Superior temporal gyrus (tissue), 1 donor: ENCODE measurements at regions not wholly inside any gene's neighbourhood (a gene's known extent, or its start where the extent isn't known, plus 50 kb on each side); places are given as distances from the start of the nearest gene placed in this dataset.

Experiments used
- DNase-seq: peaks from one replicate; pipeline ENCODE4 v3.0.0-alpha.2; 2016; ENCODE audit errors: extremely low spot score

DNA sequence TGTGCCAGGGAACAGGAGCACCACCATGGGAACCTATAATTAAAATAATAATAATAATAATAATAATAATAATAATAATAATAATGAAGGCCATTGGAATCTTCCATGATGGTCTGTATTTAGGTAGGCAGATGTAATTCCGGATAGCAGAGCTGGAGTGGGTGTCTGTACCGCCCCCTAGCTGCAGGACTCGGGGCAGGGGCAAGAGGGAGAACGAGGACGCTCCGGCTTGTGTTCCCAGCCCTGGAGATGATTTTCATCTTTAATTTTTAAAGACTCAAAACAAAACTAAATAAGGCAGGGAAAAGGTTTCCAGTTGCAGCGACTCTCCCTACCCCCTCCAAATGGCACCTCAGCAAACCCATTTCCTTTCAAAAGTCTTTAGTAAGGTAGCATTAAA is 501.1 kb downstream of the VRK1 start:
- no peak for DNase-seq

GRCh38 chr14:97298736-97299135 is 501.6 kb downstream of the VRK1 start:
- no peak for DNase-seq

- DNase-seq, result no peak
Observed at GRCh38 chr14:97299661-97300060, 502.5 kb downstream of the VRK1 start.

- DNase-seq, result no peak
Observed at GRCh38 chr14:97301931-97302559, 504.9 kb downstream of the VRK1 start.

DNA sequence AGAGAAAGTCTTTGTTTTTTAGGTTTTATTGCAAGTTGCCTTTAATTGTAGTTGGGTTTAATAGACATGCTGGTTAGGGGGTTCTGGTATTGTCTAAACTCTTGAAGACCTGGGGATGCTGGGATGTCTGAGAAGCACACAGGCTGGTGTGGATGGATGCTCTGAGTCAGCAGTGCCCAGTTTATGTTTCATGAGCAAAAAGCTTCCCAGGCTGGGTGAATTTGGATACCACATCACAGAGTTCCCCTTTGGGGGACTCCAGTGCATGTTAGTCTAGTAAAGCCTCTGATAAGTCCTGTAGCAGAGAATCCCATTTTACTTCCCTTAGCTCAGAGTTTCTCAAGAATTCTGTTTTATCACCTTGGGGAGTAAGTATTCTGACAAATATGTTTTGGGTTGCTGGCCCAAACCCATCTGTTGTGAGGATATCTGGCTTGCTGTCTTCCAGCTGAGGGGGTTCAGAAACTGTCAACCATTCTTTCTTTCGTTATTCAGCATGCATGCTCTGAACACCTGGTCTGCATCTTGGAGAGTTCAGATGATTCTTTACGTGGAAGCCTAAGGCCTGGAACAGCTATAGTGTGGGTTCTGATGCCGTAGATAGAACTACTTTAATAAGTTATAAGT is 509.1 kb downstream of the VRK1 start:
- no peak for DNase-seq

- no peak for DNase-seq
Observed at GRCh38 chr14:97306760-97307246, 509.6 kb downstream of the VRK1 start.

- no peak for DNase-seq
Observed at GRCh38 chr14:97311411-97311810, 514.2 kb downstream of the VRK1 start.

DNA sequence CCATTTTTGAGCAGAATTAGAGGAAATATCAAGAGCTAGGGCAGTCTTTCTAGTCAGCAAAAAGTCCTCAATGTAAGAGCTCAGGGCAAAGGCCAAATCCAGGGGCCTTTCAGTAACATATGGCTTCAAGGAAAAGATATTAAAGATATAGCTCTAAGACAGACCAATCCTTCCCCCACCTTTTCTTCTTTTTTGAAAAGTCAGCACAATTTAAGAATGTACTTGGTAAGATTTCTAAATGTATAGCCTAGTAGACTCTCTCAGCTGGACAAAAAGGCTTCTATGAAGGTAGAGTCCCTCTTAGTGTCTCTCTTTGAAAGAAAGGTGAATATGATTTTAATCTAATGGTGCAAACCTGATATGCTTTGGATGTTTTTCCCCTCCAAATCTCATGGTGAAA is 515.7 kb downstream of the VRK1 start:
- no peak for DNase-seq

GRCh38 chr14:97315790-97316189 is 518.6 kb downstream of the VRK1 start:
- no peak for DNase-seq

- DNase-seq, result no peak
Observed at GRCh38 chr14:97318380-97318779, 521.2 kb downstream of the VRK1 start.

DNA sequence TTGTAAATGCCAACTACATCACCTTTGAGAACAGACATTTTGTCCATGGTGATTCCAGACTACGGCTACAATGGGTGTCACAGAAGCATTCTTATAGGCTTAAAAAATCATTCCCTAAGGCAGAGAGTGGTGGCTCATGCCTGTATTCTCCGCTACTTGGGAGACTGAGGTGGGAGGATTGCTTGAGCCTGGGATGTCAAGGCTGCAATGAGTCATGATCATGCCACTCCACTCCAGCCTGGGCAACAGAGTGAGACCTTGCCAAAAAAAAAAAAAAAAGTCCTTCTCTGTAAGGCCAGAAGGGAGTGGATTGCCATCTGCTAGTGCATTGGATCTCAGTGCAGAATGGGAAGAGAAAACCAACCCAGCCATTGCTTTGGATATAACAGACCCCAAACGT is 522.5 kb downstream of the VRK1 start:
- DNase-seq, result no peak

- DNase-seq, result no peak
Observed at GRCh38 chr14:97328743-97329142, 531.6 kb downstream of the VRK1 start.

- no peak for DNase-seq
Observed at GRCh38 chr14:97329701-97330100, 532.5 kb downstream of the VRK1 start.

GRCh38 chr14:97331058-97331457 is 533.9 kb downstream of the VRK1 start:
- DNase-seq, result no peak

DNA sequence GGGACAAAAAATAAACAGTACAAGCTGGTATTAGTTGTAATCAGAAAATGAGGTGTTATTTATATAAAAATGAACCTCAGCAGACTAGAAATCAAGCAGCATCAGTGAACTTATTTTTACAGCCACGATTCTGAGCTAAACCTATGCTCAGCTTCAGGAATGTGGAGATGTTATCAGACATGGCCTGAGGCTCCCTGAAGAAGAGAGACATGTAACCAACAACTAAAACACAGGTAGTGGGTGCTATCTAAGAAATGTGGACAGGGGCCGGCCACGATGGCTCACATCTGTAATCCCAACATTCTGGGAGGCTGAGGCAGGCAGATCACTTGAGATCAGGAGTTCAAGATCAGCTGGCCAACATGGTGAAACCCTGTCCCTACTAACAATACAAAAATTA is 534.3 kb downstream of the VRK1 start:
- no peak for DNase-seq

DNA sequence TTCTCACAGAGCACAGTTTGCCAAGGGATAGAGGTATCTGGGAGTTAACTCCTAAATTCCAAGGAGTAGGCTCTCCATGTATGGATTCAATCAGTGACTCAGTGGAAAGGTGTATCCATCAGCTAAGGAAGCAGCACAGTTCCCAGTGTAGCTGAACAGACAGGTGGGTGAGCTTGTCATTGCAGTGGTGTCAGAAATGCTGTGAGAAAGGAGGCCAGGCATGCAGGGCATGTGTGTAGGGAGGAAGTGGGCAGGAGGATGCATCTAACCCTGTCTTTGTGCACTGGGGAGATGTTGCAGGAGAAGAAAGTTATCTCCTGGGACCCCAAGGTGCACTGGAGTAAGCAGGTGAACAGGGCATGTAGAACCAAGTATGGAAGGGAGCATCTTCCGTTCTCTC is 539.0 kb downstream of the VRK1 start:
- no peak for DNase-seq

DNA sequence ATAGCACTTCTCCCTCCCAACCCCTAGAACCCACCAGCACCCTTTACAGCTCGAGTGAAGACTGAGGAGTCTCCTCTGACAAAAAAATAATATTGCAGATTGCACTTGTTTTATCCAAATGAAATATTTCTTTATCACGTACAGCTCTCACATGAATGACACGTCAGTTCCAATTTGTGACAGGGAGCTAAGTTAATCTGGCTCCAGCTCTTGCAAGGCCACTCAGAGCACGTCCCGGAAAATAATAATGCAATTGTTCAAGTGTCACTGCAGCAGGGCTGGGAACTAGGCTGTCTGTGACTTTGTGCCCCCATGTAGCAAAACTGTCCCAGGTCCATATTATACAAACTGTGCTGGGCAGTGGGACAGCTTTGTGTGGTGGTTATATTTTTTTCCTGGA is 539.6 kb downstream of the VRK1 start:
- DNase-seq, result peak; percentile 57

DNA sequence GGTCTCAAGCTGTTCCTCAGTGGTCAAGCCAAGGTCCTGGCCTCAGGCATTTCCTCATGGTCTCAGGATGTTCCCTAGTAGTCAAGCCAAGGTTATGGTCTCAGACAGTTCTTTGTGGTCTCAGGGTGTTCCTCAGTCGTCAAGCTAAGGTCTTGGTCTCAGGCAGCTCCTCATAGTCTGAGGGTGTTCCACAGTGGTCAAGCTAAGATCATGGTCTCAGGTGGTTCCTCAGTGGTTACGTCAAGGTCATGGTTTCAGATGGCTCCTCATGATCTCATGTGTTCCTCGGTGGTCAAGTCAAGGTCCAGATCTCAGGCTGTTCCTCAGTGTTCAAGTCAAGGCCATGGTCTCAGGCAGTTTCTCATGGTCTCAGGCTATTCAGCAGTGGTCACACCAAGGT is 540.1 kb downstream of the VRK1 start:
- DNase-seq, result no peak

- no peak for DNase-seq
Observed at GRCh38 chr14:97337670-97338069, 540.5 kb downstream of the VRK1 start.

- no peak for DNase-seq
Observed at GRCh38 chr14:97344666-97345065, 547.5 kb downstream of the VRK1 start.

GRCh38 chr14:97346675-97347074 is 549.5 kb downstream of the VRK1 start:
- no peak for DNase-seq

GRCh38 chr14:97349463-97349862 is 552.3 kb downstream of the VRK1 start:
- DNase-seq, result no peak

- no peak for DNase-seq
Observed at GRCh38 chr14:97349946-97350345, 552.8 kb downstream of the VRK1 start.

DNA sequence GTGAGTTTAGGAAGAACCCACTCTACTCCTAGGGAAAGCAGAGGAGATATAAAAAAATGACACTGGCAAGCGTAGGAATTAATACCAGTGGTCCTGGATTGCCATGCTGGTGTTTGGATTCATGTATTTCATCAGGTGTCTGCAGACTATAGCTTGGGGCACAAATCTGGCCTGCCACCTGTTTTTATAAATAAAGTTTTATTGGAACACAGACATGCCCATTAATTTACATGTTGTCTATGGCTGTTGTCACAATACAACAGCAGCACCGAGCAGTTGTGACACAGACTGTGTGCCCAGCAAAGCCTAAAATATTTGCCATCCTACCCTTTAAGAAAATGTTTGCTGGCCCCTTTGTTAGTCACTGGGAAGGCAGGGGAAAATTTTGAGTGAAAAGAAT is 553.2 kb downstream of the VRK1 start:
- DNase-seq, result no peak
